PC-3 (cell line): ENCODE measurements at regions not wholly inside any gene's neighbourhood (a gene's known extent, or its start where the extent isn't known, plus 50 kb on each side); places are given as distances from the start of the nearest gene placed in this dataset.

Experiments used
- ATAC-seq: fragments of 200-7000 bp; cut with Tn5 transposase; 2 replicates; pipeline ENCODE4 v1.9.1; 2020; ENCODE audit warnings: mild to moderate bottlenecking, moderate library complexity
- BruUV-seq: library from RNA; stranded (reverse); fragments of 400-500 nt; replicated peaks from 2 replicates; lab custom pipeline; 2021; lab: Mats Ljungman, UMichigan
- CTCF ChIA-PET: fragments of 300-600 bp; sonication (Branson Sonifier 250); formaldehyde crosslinking; loops from one replicate; lab custom pipeline; 2022; ENCODE audit warnings: antibody characterized with exemption; lab: Charles Lee
- POLR2A ChIA-PET: fragments of 300-600 bp; sonication (Branson Sonifier 250); formaldehyde crosslinking; loops from one replicate; lab custom pipeline; 2022; ENCODE audit warnings: antibody characterized with exemption; ENCODE audit not compliant: unreplicated experiment; lab: Charles Lee
- DNase-seq: peaks from one replicate; pipeline ENCODE4 v3.0.0-alpha.2; 2015
- H2AFZ ChIP-seq: fragments of 300-600 bp; sonication (generic); 2 replicates; pipeline ENCODE4 v1.6.0; 2016; ENCODE audit warnings: antibody characterized with exemption, low read length
- H3F3A ChIP-seq: fragments of 300-600 bp; sonication (generic); one replicate; pipeline ENCODE4 v1.6.0; 2017; ENCODE audit warnings: antibody characterized with exemption, low read length, control low read depth, mild to moderate bottlenecking; ENCODE audit not compliant: unreplicated experiment
- H3K27ac ChIP-seq: fragments of 300-600 bp; sonication (generic); 2 replicates; pipeline ENCODE4 v1.5.1; 2016; ENCODE audit warnings: mild to moderate bottlenecking, low read length
- H3K27me3 ChIP-seq: fragments of 300-600 bp; sonication (generic); 2 replicates; pipeline ENCODE4 v1.6.1; 2016; ENCODE audit warnings: low read length, mixed read lengths
- H3K36me3 ChIP-seq: fragments of 300-600 bp; sonication (generic); 2 replicates; pipeline ENCODE4 v1.6.1; 2016; ENCODE audit warnings: low read depth, mixed run types, low read length, mixed read lengths
- H3K4me1 ChIP-seq: fragments of 300-600 bp; sonication (generic); 2 replicates; pipeline ENCODE4 v1.5.1; 2016; ENCODE audit warnings: low read length; ENCODE audit not compliant: insufficient read depth
- H3K4me2 ChIP-seq: fragments of 300-600 bp; sonication (generic); 2 replicates; pipeline ENCODE4 v1.6.0; 2016; ENCODE audit warnings: low read length
- H3K4me3 ChIP-seq: fragments of 300-600 bp; sonication (generic); 2 replicates; pipeline ENCODE4 v1.5.1; 2016; ENCODE audit warnings: mild to moderate bottlenecking, low read length, mixed read lengths
- H3K79me2 ChIP-seq: fragments of 300-600 bp; sonication (generic); 2 replicates; pipeline ENCODE4 v1.6.1; 2017; ENCODE audit warnings: low read length, mixed read lengths
- H3K9ac ChIP-seq: fragments of 300-600 bp; sonication (generic); 2 replicates; pipeline ENCODE4 v1.6.0; 2016; ENCODE audit warnings: mild to moderate bottlenecking, low read length
- H3K9me2 ChIP-seq: fragments of 300-600 bp; sonication (generic); replicated peaks from 2 replicates; pipeline ENCODE4 v1.6.1; 2016; ENCODE audit warnings: mixed run types, low read length, mixed read lengths
- H3K9me3 ChIP-seq: fragments of 300-600 bp; sonication (generic); 2 replicates; pipeline ENCODE4 v1.6.1; 2016; ENCODE audit warnings: low read length, mixed read lengths
- H4K20me1 ChIP-seq: fragments of 300-600 bp; sonication (generic); 2 replicates; pipeline ENCODE4 v1.6.1; 2016; ENCODE audit warnings: low read length, mixed read lengths
- EZH2 ChIP-seq: fragments of 300-600 bp; sonication (generic); IDR thresholded peaks from one replicate; pipeline ENCODE4 v1.6.1; 2017; ENCODE audit warnings: antibody characterized with exemption, mild to moderate bottlenecking, low read length; ENCODE audit not compliant: unreplicated experiment
- EZH2phosphoT487 ChIP-seq: fragments of 300-600 bp; sonication (generic); IDR thresholded peaks from 2 replicates; pipeline ENCODE4 v1.6.1; 2018; ENCODE audit warnings: mild to moderate bottlenecking, antibody characterized with exemption, low read length, borderline replicate concordance
- intact Hi-C: fragments of 100-400 bp; cut with micrococcal nuclease; formaldehyde crosslinking; loops from 2 replicates; pipeline ENCODE4 v1.9.0; 2023
- TF ChIP-seq, protein P1 (sequence below): fragments of 300-600 bp; sonication (generic); conservative IDR thresholded peaks from 2 replicates; pipeline ENCODE4 v1.5.1; 2017; ENCODE audit warnings: antibody characterized with exemption, low read depth, mild to moderate bottlenecking, low read length

DNA sequence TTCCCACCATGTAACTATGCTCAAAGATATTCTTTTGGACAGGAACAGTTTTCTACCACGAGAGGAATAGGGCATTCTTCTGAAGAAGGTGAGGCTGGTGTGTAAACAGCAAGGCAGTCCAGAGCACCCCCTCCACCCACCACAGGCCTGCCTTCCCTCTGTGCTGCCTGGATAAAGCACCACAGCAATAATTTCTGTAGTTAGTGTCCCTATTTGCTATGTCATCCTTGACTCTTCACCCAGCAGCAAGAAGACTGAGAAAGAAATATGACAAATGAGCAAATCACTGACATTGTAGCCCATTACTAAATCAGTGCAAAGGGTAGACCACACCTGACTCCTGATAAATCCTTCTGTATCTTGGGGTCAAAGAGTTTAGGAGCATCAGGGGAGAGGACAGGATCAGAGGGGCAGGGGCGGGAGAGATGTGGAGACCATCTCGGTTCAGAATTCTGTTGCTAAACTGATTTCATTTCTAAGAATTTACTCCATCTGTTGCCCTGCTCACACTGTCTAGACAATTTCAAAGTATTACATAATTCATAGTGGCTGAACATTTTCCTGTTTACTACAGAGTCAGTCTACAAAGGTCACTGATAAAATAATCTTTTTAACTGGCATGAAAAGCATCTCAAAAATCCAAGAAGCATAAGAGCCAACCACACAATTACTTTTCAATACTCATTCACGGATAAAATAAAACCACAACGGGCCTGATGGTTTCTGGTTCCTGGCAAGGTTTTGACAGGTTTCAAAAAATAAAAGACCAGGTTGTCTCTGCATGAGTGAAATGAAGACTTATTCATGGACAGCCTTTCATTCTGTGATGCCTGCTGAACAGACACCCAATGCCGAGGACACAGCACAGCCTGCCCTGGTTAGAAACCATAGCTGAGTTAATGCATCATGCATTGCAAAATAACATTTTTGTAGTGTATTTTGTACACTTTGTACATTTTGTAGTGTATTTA is 88.4 kb upstream of the IRS2 start:
- POLR2A ChIA-PET = no interaction called here
- no peak overlapping the region for H3K9ac ChIP-seq
- no peaks in the 10 kb centered on the region for H3F3A ChIP-seq
- CTCF ChIA-PET = no interaction called here
- peaks cover 28% of the 10 kb centered on the region for H3K4me1 ChIP-seq
- no peak overlapping the region for H3K4me3 ChIP-seq
- H3K27me3 ChIP-seq = no peaks in the 10 kb centered on the region
- ATAC-seq (peak; percentile 22; the same call in 1 of the 2 replicates), DNase-seq (peak; percentile 18)
- BruUV-seq = no TSS peak
- no peak overlapping the region for H3K27ac ChIP-seq
- H3K79me2 ChIP-seq = no peaks in the 10 kb centered on the region
- no peaks in the 10 kb centered on the region for H3K9me2 ChIP-seq
- intact Hi-C loops = no loop called here
- H2AFZ ChIP-seq = 0 out of 2 replicates have a peak overlapping the region, but pooled peaks have one; percentile 25
- no peaks in the 10 kb centered on the region for H3K36me3 ChIP-seq
- no peak overlapping the region for H3K4me2 ChIP-seq
- TF ChIP-seq EZH2 (no peak), EZH2phosphoT487 (no peak)
- TF ChIP-seq, protein P1, sequence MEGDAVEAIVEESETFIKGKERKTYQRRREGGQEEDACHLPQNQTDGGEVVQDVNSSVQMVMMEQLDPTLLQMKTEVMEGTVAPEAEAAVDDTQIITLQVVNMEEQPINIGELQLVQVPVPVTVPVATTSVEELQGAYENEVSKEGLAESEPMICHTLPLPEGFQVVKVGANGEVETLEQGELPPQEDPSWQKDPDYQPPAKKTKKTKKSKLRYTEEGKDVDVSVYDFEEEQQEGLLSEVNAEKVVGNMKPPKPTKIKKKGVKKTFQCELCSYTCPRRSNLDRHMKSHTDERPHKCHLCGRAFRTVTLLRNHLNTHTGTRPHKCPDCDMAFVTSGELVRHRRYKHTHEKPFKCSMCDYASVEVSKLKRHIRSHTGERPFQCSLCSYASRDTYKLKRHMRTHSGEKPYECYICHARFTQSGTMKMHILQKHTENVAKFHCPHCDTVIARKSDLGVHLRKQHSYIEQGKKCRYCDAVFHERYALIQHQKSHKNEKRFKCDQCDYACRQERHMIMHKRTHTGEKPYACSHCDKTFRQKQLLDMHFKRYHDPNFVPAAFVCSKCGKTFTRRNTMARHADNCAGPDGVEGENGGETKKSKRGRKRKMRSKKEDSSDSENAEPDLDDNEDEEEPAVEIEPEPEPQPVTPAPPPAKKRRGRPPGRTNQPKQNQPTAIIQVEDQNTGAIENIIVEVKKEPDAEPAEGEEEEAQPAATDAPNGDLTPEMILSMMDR = no peak
- no peaks in the 10 kb centered on the region for H3K9me3 ChIP-seq
- H4K20me1 ChIP-seq = no peaks in the 10 kb centered on the region

DNA sequence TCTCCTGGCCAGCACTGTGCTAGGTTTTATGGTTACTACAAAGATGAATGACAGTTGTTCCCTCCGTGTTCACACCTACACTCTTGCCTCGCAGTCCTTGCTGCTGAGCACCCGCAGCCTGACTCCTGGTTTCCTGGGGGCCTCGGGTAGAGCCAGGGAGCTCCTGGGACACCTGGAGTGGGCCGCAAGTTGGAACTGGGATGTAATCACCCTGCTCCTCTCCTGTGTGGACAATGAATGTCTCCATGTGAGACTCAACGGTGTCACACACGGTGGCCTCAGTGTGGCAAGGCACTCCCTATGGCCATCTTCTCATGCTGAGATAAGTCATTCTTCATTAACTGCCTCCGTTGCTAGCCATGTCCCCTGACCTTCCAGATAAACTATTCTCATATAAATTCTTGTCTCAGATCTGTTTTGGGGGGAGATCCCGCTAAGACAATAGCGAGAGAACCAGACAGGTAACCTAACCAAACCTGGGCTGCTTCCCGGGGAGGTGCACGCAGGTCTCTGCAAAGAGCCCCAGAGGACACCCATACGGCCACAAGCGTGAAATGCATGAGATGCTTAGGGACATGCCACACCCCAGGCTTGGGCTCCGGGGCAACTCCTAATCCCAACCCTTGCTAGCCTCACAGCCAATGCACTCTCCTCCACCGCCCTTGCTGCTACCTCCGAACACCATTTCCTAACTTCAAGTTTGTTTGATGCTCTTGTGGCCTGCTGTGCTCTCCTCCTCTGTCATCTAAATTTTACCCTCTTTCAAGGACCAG is 87.2 kb upstream of the IRS2 start:
- intact Hi-C loops = no loop called here
- Histone ChIP-seq H3K36me3 (no peaks in the 10 kb centered on the region), H3K9me3 (no peaks in the 10 kb centered on the region), H3K4me3 (no peak overlapping the region), H3K27ac (no peak overlapping the region), H3K79me2 (no peaks in the 10 kb centered on the region), H4K20me1 (no peaks in the 10 kb centered on the region), H3K4me1 (peaks cover 41% of the 10 kb centered on the region), H3K4me2 (no peak overlapping the region), H2AFZ (no peak overlapping the region), H3K9me2 (no peaks in the 10 kb centered on the region), H3K9ac (no peak overlapping the region), H3F3A (no peaks in the 10 kb centered on the region), H3K27me3 (no peaks in the 10 kb centered on the region)
- ChIA-PET POLR2A (no interaction called here), CTCF (no interaction called here)
- DNase-seq (no peak), ATAC-seq (no peak)
- no TSS peak for BruUV-seq
- TF ChIP-seq EZH2 (no peak), EZH2phosphoT487 (no peak)
- TF ChIP-seq, protein P1 = no peak
